CD4-positive, alpha-beta T cell treated with Interferon alpha-2 for 1 hour (primary cell): ENCODE measurements at regions not wholly inside any gene's neighbourhood (a gene's known extent, or its start where the extent isn't known, plus 50 kb on each side); places are given as distances from the start of the nearest gene placed in this dataset.
"Not testable (repeated sequence)": the region's sequence is repeated elsewhere in the genome, so short reads cannot be mapped to it uniquely, and the experiment has no call there.

Experiments
- DNase-seq, 2 donors: peaks; one replicate each; pipeline ENCODE4 v3.0.0-alpha.2; 2020 to 2022

DNA sequence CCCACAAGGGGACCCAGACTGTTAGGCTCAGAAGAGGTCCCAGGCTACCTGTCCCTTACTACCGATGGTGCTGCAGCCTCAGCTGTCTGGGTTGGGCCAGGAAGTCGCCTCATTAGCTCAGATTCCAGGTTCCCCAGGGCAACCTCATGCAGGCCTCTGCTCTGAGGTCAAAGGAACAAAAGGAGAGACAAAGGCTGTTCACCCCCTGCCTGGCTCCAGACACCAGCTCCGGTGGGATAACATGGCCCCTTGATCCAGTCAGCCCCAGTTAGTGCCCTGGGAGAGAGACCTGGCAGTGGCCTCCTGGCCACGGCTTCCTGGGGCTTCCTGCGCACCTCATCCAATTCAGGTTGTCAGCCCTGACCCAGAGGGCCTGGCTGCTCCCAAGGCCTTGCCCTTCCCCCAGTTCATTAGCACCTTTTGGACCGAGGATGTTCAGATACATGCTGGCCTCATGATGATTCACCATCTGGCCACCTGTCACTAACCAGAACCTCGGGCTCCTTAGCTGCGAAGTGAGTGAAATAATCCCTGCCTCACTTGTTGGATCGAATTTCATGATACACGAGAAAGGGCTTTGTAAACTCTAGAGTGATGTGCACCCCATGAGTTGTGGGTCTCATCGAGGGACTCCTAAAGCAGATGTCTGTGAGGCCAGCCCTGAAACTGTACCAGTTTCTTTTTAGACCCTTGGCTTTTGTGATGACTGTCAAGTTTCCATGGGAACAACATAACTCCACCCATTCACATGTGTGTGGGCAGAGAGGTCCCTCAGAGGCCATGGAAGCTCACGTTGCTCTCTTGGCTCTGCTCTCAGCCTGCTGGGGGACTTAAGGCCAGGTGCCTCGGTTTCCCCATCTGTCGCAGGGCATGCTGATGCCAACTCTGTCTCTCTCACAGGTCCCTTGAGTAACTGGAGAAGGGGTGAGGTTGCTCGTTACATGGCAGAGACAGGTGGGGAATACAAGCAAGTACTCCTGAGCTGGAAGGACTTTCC lies 79.5 kb upstream of the PCBD1 start:
- no peak for DNase-seq

GRCh38 chr10:70969188-70969587 lies 80.8 kb upstream of the PCBD1 start:
- no peak for DNase-seq

GRCh38 chr10:70970830-70971229 lies 82.5 kb upstream of the PCBD1 start:
- DNase-seq = no peak

GRCh38 chr10:70973275-70973674 lies 84.9 kb upstream of the PCBD1 start:
- no peak for DNase-seq

DNA sequence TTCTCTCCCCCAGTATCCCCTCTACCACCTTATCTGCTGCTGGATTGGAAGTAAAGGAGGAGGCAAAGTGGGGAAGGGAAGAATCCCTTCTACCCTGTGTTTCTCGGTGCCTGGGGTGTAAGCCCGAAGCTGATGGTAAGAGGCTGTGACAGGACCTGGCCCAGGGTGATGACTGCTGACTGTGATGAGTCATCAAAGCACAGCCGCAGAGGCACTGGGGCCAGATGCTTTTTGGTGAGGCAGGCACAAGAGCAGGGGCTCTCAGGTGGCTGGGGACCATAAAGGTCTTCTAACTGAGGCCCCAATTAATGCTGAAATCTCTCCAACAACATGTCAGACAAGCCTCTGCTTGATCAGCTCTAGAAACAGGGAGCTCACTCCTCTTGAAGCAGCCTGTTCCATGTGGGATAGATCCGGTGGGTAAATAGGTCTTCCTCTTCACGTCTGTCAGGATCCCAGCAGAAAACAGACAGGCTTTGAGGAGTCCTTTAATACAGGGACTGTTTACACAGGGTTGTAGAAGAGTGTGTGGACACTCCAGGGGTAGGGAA lies 86.1 kb upstream of the PCBD1 start:
- DNase-seq = no peak

DNA sequence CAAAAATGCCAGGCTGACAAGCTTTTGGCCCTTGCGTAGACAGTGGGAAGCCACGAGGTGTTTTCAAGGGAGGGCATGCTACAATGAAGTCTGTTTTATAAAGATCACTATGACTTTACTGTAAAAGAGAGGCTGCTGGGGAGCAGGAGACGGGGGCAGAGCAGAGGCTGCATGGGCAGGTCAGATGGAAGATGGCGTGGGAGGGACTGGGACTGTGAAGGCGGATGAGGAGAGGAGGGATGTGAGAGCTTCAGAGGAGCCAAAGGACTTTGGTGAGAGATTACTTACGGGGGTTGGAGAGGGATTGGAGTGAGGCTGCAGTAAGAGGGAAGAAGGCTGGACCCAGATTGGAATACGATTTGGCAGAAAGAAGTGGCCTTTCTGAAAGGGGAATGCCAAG lies 86.6 kb upstream of the PCBD1 start:
- DNase-seq = no peak

DNA sequence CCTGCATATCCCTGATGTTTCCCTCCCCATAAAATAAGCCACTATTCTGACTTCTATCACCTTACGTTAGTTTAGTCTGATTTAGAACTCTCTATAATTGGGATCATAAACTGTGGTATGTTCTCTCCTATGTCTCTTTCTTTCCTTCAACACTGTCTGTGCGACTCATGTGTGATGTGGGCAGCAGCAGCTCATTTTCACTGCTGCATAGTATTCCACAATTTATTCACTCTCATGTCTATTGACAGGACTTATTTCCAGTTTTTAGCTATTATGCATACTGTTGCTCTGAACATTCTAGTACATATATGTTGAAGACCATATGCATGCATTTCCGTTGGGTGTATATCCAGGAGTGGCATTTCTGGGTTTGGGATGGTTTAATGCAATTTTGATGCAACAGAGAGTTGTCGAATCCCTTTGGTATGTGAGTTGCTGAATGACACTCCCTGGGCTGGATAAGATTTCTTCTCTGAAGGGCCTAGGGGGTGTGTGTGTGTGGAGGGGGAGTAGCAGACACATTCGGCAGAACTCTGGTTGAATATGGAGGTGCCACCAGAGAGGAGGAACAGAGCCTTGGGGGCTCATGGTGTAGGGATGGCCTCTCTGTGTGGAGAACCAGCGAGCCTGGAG lies 87.8 kb upstream of the PCBD1 start:
- no peak for DNase-seq

DNA sequence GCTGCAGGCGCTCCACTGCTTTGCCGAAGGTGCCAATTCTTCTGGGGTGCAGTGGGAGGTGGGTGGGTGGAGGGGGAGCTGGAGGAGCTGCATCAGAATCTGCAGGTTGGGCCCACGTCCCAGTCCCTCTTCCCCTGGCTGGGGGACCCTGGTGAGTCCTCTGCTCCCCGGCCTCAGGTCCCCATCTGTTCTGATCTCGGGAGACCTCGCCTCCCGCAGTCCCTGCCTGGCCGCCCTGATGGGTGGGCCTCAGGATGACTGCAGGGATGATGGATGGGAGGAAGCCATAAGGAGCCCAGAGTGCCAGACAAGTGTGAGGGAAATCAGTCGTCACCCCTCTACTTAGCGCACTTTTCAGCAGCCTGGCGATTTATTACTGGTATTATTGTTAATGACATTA lies 89.3 kb upstream of the PCBD1 start:
- DNase-seq = no peak

- DNase-seq = no peak
Measured at GRCh38 chr10:70978181-70978580, 89.8 kb upstream of the PCBD1 start.

- no peak for DNase-seq
Measured at GRCh38 chr10:70978816-70979480, 90.6 kb upstream of the PCBD1 start.

GRCh38 chr10:70980687-70981086 lies 92.3 kb upstream of the PCBD1 start:
- DNase-seq = no peak

- DNase-seq = no peak
Measured at GRCh38 chr10:70981171-70981836, 92.9 kb upstream of the PCBD1 start.

DNA sequence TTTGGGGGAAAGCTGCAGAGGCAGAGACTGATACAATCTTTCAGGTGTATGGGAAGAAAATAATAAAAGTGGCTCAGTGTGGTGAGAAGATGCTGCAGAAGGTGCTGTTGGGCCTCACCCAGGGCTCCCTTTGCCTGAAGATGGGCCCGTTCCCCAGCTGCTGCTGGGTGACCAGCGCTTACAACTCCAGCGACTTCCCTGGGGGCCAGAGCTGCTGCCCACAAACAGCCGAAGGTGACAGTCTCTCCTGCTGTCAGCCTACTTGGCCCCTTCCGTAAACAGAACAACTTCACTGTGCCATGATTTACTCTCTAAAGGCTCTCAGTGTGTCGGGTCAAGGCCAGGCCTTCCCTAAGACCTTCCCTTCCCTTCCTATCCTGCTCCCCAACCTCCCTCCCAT lies 93.6 kb upstream of the PCBD1 start:
- DNase-seq = no peak

DNA sequence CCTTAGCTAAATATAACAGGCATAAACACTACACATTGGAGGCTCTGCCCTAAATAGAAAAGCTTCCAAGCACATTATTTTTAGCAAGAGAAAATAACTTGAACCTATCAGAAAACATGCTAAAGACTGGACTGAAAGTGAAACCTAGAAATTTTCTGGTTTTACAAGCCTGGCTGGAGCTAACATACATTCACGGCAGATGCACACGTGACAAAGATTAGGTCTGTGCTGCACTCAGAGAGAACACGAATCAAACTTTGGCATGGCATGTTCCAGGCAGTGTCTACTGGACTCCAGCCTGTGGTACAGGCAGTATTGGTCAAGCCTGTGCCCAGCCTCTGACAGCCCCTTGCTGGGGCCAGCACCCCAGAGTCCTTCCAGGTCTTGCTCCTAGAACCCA lies 94.1 kb upstream of the PCBD1 start:
- DNase-seq = no peak

DNA sequence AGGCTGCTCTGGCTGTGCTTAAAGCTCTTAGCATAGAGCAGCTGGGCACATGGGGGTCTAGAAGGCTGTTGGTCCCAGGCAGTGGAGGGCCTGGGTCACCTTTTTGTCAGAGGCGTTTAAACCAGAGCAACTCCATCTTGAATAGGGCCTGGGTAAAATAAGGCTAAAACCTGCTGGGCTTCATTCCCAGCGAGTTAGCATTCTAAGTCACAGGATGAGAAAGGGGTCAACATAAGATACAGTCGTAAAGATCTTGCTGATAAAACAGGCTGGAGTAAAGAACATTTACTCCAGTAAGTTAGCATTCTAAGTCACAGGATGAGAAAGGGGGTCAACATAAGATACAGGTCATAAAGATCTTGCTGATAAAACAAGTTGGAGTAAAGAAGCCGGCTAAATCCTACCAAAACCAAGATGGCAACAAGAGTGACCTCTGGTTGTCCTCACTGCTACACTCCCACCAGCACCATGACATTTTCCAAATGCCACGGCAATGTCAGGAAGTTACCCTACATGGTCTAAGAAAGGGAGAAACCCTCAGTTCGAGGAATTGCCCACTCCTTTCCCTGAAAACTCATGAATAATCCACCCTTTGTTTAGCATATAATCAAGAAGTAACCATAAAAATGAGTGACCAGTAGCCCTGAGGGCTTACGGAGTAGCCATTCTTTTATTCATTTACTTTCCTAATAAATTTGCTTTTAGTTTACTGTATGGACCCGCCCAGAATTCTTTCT lies 96.8 kb upstream of the PCBD1 start:
- DNase-seq = no peak

DNA sequence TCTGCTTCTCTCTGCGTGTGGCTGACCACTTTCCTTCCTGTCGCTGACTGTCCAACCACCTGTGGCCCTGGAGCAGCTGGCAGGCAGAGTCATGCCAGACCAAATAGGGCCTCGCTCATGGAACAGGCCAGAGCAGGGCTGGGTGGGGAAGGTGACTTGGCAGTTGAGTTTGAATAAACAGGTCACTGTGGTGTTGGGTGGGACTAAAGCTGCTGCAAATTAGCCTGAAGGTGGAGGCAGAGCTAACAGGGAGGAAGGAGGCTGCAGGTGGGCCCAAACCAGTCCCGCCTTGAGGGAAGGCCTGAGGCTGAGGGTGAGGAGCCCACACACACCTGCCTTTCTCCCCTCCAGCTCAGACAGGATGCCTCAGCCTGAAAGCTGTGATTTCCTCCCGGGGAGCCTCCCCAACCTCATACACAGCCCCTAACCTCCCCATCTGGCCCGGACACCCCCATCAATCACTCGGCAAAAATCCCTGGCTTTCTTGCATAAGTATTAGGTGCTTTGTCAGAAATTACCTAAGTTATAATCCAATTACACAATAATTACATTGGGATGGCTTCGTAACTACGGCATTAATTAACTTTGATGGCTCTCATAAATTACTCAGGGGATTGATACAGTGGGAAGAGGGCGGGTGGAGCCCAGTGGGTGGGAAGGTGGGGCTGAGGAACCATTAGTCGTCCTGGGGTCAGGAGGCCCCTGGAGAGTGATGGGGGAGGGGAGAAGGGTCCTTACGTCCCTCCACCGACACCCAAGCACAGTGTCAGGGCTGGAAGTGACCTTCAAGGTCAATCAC lies 97.7 kb upstream of the PCBD1 start:
- no peak for DNase-seq

- no peak for DNase-seq
Measured at GRCh38 chr10:70986623-70986950, 98.2 kb upstream of the PCBD1 start.

DNA sequence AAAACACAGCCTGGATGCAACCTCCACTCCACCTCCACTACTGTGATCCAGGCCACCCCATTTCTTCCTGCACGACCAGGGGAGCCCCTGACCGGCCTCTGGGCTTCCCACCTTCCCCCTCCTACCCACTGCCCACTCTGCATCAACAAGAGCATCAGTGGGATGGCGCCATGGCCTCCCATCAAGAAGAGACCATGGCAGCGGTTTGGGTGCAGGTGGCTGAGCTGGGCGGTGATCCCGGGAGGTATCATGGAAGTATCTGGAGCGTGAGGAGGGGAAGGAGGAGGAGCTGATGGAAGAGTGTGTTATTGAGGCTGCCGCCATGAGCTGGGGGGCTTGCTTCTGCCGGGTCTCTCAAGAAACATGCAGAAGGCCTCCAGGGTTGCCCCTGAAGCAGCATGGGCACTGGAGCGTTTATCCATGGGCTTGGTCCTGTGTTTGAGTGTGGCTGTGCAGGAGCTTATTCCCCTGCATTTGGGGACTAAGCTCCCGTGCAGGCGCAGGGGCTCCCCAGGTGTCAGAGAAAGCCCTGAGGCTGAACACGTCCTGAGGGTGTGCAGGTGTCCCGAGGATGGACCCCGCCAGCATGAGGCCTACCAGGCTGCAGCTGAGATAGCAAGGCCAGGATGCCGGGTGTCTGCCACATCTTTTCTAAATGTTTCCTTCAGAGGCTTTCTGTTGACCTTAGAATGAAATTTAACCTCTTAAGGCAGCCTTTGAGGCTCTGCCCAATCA lies 99.2 kb upstream of the PCBD1 start:
- no peak for DNase-seq

DNA sequence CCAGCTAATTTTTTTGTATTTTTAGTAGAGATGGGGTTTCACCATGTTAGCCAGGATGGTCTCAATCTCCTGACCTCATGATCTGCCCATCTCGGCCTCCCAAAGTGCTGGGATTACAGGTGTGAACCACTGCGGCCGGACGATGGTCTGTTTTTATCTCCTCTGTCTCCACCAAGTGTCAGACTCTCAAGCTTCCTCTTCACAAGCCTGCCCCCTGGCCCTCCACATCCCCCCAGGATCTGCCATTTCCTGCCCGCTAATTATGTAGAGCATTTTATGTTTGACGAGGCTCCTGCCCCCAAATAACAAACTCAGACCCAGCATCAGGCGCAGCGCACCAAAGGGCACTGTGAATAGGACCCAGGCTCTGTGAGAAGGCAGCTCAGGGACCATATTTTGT lies 101.8 kb upstream of the PCBD1 start:
- not testable (repeated sequence) for DNase-seq

DNA sequence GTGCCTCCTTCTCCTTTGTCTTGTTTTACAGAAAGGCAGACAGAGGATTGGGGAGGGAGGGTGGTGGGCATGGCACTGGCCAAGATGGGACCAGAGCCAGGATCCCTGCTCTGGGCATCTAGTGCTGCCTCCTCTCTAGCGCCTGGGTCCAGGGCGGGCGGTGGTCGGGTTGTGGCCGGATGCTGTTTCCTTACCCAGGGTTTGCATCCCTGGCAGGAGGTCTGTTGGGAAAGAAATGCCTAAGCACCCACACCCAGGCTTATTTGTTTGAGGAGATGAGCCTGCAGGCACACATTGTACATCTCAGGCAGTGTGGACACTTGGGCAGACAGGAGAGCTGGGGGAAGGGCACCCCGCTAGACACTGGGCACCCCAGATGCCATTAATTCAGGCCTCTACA lies 102.3 kb upstream of the PCBD1 start:
- DNase-seq = no peak
